HEK293 (cell line): ENCODE measurements at regions not wholly inside any gene's neighbourhood (a gene's known extent, or its start where the extent isn't known, plus 50 kb on each side); places are given as distances from the start of the nearest gene placed in this dataset.

Source experiments
- CTCF ChIP-seq: fragments of 450-650 bp; formaldehyde crosslinking; IDR thresholded peaks from 2 replicates; pipeline ENCODE4 v1.5.1; 2016; ENCODE audit warnings: missing biosample characterization, missing genetic modification characterization
- YY1 ChIP-seq: fragments of 450-650 bp; formaldehyde crosslinking; IDR thresholded peaks from 2 replicates; pipeline ENCODE4 v1.5.1; 2018; ENCODE audit warnings: missing biosample characterization, missing genetic modification characterization
- ZEB2 ChIP-seq: fragments of 450-650 bp; formaldehyde crosslinking; IDR thresholded peaks from 2 replicates; pipeline ENCODE4 v1.5.1; 2016; ENCODE audit warnings: missing biosample characterization, missing genetic modification characterization
- ZNF23 ChIP-seq: fragments of 450-650 bp; formaldehyde crosslinking; IDR thresholded peaks from 2 replicates; pipeline ENCODE4 v1.5.1; 2016; ENCODE audit warnings: missing biosample characterization, missing genetic modification characterization, borderline replicate concordance
- ZNF341 ChIP-seq: fragments of 450-650 bp; formaldehyde crosslinking; IDR thresholded peaks from 2 replicates; pipeline ENCODE4; 2016; ENCODE audit warnings: low read depth, missing biosample characterization, missing genetic modification characterization
- ZNF555 ChIP-seq: fragments of 450-650 bp; formaldehyde crosslinking; conservative IDR thresholded peaks from 2 replicates; pipeline ENCODE4 v1.5.1; 2017; ENCODE audit warnings: missing biosample characterization, mild to moderate bottlenecking, missing genetic modification characterization, inconsistent platforms
- ZNF768 ChIP-seq: fragments of 450-650 bp; formaldehyde crosslinking; IDR thresholded peaks from 2 replicates; pipeline ENCODE4 v1.5.1; 2018; ENCODE audit warnings: missing biosample characterization, mild to moderate bottlenecking, missing genetic modification characterization

DNA sequence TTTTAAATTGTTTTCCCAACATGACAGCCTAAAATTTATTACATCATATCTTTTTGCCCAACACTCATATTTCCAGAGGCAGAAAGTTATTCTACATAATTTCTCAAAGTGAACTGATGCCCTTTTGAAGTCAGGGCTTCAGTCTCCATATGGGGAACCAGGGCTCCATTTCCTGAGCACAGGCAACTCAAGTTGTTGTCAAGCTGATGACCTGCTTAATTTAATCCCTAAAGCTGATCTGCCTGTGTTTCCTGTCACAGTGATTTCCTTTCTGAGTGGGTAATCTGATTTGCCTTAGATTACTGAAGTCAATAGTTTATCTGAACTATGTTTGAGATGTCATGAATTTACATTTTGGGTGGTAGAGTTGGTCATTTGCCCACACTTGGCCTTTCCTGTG, 932.1 kb upstream of the MANEA start:
- no peak for TF ChIP-seq ZNF341 (tag by site-specific recombination)
- TF ChIP-seq ZNF555 (tag by site-specific recombination): no peak
- TF ChIP-seq CTCF (tag by site-specific recombination): no peak
- TF ChIP-seq ZEB2 (tag by site-specific recombination): no peak
- TF ChIP-seq ZNF23 (tag by site-specific recombination): no peak
- TF ChIP-seq ZNF768 (tag by site-specific recombination): no peak
- TF ChIP-seq YY1 (tag by site-specific recombination): no peak
